ENCODE measurements at regions not wholly inside any gene's neighbourhood (a gene's known extent, or its start where the extent isn't known, plus 50 kb on each side); places are given as distances from the start of the nearest gene placed in this dataset.

- WGBS (ENCODE audit: insufficient coverage) = 79% methylated on average over 5 of the region's 5 CpGs
- no peaks in the 10 kb centered on the region for H3K36me3 ChIP-seq (replicated peaks in 1 of 2; ENCODE audit: control insufficient read depth in 1 of 2, insufficient read depth in 2 of 2, low read length in 2 of 2)
- H3K4me2 ChIP-seq (replicated peaks; ENCODE audit: extremely low read depth, low read length, poor library complexity, severe bottlenecking) = no peak overlapping the region
- H4K20me1 ChIP-seq (ENCODE audit: insufficient read depth, low read length) = no peaks in the 10 kb centered on the region
- H3K27me3 Mint-ChIP-seq (ENCODE audit: low read depth in 3 of 3) = no peaks in the 10 kb centered on the region
- intact Hi-C loops (cut with micrococcal nuclease) = no loop called here
- H3K79me2 ChIP-seq (ENCODE audit: insufficient read depth, low read length) = no peaks in the 10 kb centered on the region
- no peak overlapping the region for H3K9ac ChIP-seq (ENCODE audit: insufficient read depth, low read length, poor library complexity, severe bottlenecking)
- H3K4me1 Mint-ChIP-seq = peaks cover 6% of the 10 kb centered on the region
- DNase-seq = no peak
- H3K27ac ChIP-seq (ENCODE audit: low read depth in 1 of 2, low read length in 2 of 2) = no peak overlapping the region
- no peaks in the 10 kb centered on the region for H3K9me3 ChIP-seq (replicated peaks in 1 of 2; ENCODE audit: control insufficient read depth in 1 of 2, insufficient read depth in 1 of 2, low read length in 2 of 2)
- H2AFZ ChIP-seq (ENCODE audit: insufficient read depth, low read depth, low read length, poor library complexity, severe bottlenecking) = no peak overlapping the region
- peaks cover 0 to 3% (median 0%) of the 10 kb centered on the region in 7 donors for H3K9me3 Mint-ChIP-seq
- peaks cover 0 to 5% of the 10 kb centered on the region in 2 donors for H3K4me1 ChIP-seq (ENCODE audit: control insufficient read depth in 1 of 2, insufficient read depth in 2 of 2, low read length in 2 of 2)
- no peak for TF ChIP-seq CTCF (IDR thresholded peaks at IDR 0.05)
- no peaks in the 10 kb centered on the region for H3K27me3 ChIP-seq (ENCODE audit: control insufficient read depth in 2 of 2, insufficient read depth in 2 of 2, low read length in 2 of 2)
- H3K4me3 ChIP-seq (replicated peaks in 1 of 3; ENCODE audit: low read depth in 2 of 3, low read length in 3 of 3) = no peak overlapping the region
- no peak overlapping the region for H3K27ac Mint-ChIP-seq
- H3K4me3 Mint-ChIP-seq = no peak overlapping the region
- H3K36me3 Mint-ChIP-seq = no peaks in the 10 kb centered on the region
These were observed 176.1 kb downstream of the DAD1 start for GRCh38 chr14:22412926-22413411.

- Histone ChIP-seq H3K9me3 (replicated peaks in 1 of 2; ENCODE audit: control insufficient read depth in 1 of 2, insufficient read depth in 1 of 2, low read length in 2 of 2) (no peaks in the 10 kb centered on the region), H2AFZ (ENCODE audit: insufficient read depth, low read depth, low read length, poor library complexity, severe bottlenecking) (no peak overlapping the region), H3K27ac (ENCODE audit: low read depth in 1 of 2, low read length in 2 of 2) (no peak overlapping the region), H3K4me3 (replicated peaks in 1 of 3; ENCODE audit: low read depth in 2 of 3, low read length in 3 of 3) (no peak overlapping the region), H3K9ac (ENCODE audit: insufficient read depth, low read length, poor library complexity, severe bottlenecking) (no peak overlapping the region), H3K36me3 (replicated peaks in 1 of 2; ENCODE audit: control insufficient read depth in 1 of 2, insufficient read depth in 2 of 2, low read length in 2 of 2) (no peaks in the 10 kb centered on the region), H3K4me2 (replicated peaks; ENCODE audit: extremely low read depth, low read length, poor library complexity, severe bottlenecking) (no peak overlapping the region), H3K79me2 (ENCODE audit: insufficient read depth, low read length) (no peaks in the 10 kb centered on the region), H3K27me3 (ENCODE audit: control insufficient read depth in 2 of 2, insufficient read depth in 2 of 2, low read length in 2 of 2) (no peaks in the 10 kb centered on the region), H4K20me1 (ENCODE audit: insufficient read depth, low read length) (no peaks in the 10 kb centered on the region), H3K4me1 (ENCODE audit: control insufficient read depth in 1 of 2, insufficient read depth in 2 of 2, low read length in 2 of 2) (peaks cover 0 to 15% of the 10 kb centered on the region in 2 donors)
- no peak for TF ChIP-seq CTCF (IDR thresholded peaks at IDR 0.05)
- Mint-ChIP-seq H3K4me1 (peaks cover 16% of the 10 kb centered on the region), H3K9me3 (peaks cover 0 to 3% (median 0%) of the 10 kb centered on the region in 7 donors), H3K27ac (no peak overlapping the region), H3K27me3 (ENCODE audit: low read depth in 3 of 3) (no peaks in the 10 kb centered on the region), H3K4me3 (no peak overlapping the region), H3K36me3 (no peaks in the 10 kb centered on the region)
- no peak for DNase-seq
- intact Hi-C loops (cut with micrococcal nuclease) = no loop called here
- 100% methylated on average over 4 of the region's 5 CpGs for WGBS (ENCODE audit: insufficient coverage)
These were observed 177.5 kb downstream of the DAD1 start for GRCh38 chr14:22411398-22412055.

Measured in CD14-positive monocyte (primary cell).